M059J (cell line): ENCODE measurements at regions not wholly inside any gene's neighbourhood (a gene's known extent, or its start where the extent isn't known, plus 50 kb on each side); places are given as distances from the start of the nearest gene placed in this dataset.
A peak's percentile ranks its signal among the peaks of the same experiment; 100 is the strongest.
"Not testable (repeated sequence)": the region's sequence is repeated elsewhere in the genome, so short reads cannot be mapped to it uniquely, and the experiment has no call there.

Experiments
- DNase-seq: peaks from one replicate; pipeline ENCODE4 v3.0.0-alpha.2; 2012; ENCODE audit warnings: low read depth

DNA sequence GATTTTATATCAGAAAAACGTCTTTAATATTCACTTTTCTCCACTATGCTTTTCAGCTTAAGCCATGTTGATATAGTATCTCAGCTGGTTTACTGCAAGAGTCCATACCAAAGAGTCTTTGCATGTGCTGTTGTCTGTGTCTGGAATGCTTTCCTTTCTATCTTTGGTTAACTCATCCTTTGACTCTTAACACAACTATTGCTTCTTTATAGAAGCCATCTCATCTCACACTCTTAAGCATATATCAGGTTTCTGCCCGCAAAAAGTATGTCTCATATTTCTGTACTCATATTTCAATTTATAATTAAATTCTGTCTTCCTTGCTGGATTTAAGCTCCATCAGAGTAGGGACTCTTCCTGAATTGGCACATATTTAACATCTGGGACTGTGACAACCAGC is 220.9 kb upstream of the KCNK2 start:
- no peak for DNase-seq

- DNase-seq = peak; percentile 50
Measured at GRCh38 chr1:214862421-214862820, 220.1 kb upstream of the KCNK2 start.

GRCh38 chr1:214864896-214865688 is 217.4 kb upstream of the KCNK2 start:
- peak; percentile 54 for DNase-seq

GRCh38 chr1:214870426-214870825 is 212.1 kb upstream of the KCNK2 start:
- not testable (repeated sequence) for DNase-seq

- DNase-seq = no peak
Measured at GRCh38 chr1:214880956-214881355, 201.6 kb upstream of the KCNK2 start.

GRCh38 chr1:214882616-214883015 is 199.9 kb upstream of the KCNK2 start:
- DNase-seq = no peak

GRCh38 chr1:214895011-214895600 is 187.4 kb upstream of the KCNK2 start:
- peak; percentile 56 for DNase-seq

- DNase-seq = no peak
Measured at GRCh38 chr1:214896921-214897320, 185.6 kb upstream of the KCNK2 start.

DNA sequence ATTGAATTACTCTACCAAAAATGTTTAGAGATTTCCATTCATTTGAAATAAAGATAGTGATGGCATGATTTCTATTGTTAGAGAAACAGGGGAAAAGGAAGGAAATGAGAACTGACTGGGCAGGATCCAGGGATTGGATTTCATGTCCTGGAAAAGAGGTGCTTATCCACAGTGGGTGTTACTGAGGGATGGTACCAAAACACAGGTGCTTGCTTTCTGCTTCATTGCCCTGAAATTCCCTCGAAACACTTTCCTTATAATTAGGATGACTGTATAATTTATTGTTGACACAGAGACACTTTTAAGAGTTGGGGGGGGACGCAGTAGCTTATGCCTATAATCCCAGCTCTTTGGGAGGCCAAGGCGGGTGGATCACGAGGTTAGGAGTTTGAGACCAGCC is 185.0 kb upstream of the KCNK2 start:
- DNase-seq = no peak

- DNase-seq = no peak
Measured at GRCh38 chr1:214898161-214898560, 184.4 kb upstream of the KCNK2 start.

GRCh38 chr1:214898718-214899117 is 183.8 kb upstream of the KCNK2 start:
- DNase-seq = no peak

DNA sequence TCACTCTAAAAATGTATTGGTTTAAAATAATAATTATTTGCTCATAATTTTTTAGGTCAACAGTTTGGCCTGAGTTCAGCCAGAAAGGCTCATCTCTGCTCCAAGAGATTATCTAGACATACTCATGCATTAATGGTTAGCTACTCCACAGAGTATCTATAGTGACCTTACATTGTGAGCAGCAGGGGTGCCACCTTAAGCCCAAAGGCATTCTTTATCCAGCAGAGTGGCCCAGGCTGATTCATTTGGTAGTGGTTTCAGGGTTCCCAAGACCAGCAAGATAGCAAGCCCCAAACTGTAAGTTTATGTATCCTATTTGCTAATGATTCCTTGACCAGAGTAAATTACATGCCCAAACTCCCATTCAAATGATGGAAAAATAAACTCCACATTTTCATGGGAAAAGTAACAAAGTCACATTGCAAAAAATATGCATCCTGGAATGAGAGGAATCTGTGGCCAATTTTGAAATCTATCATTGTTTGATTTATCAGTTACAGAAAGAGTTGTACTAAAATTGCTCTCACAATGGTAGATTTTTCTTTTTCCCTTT is 182.6 kb upstream of the KCNK2 start:
- DNase-seq = peak; percentile 27

DNA sequence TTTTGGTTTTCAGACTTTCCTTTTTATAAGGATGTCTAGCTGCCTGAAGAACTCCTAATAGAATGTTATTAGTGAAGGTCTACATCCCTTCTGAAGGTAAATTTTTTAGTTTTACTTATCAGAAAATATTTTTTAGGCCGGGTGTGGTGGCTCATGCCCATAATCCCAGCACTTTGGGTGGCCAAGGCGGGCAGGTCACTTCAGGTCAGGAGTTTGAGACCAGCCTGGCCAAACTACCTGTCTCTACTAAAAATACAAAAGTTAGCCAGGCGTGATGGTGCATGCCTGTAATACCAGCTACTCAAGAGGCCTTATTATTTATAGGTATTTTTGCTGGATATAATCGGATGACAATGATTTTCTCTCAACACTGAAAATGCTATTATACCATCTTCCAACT is 181.9 kb upstream of the KCNK2 start:
- no peak for DNase-seq

DNA sequence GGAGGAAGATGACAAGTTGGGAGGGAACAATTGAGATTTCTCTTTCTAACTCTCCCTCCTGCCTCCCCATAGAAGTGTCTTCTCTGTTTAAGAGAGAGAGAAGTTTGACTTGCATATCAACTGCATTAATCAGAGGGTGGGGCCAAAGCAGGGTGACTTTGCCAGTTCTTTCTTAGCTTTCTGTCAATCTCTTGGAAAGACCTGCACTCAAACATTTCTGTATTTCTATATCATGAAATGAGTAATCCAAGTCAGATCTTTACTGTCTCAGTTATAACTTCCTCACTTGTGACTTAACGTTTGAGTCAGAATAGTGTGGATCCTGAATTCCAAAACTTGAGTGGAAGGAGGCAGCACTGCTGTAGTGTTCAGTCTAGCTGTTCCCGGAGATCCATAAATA is 180.8 kb upstream of the KCNK2 start:
- peak; percentile 58 for DNase-seq

GRCh38 chr1:214902636-214903320 is 179.8 kb upstream of the KCNK2 start:
- peak; percentile 74 for DNase-seq

DNA sequence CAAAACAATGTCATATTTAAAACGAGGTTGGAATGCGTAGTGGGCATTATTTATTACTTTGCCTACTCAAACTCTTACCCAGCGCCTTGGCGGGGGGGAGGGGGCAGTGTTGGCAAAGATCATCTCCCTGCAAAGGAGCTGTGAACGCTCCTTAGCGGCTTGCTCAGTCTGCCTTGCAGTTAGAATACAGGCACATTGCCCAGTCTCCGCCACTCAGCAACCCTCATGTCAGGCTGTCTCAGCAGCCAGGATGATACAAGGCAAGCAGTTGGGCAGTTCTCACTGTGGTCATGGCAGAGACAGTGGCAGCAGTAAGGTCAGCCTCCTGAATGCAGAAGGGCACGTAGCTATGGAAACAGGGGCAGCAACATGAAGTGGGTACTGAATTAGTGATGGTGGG is 170.4 kb upstream of the KCNK2 start:
- peak; percentile 66 for DNase-seq

- no peak for DNase-seq
Measured at GRCh38 chr1:214913966-214914365, 168.6 kb upstream of the KCNK2 start.

DNA sequence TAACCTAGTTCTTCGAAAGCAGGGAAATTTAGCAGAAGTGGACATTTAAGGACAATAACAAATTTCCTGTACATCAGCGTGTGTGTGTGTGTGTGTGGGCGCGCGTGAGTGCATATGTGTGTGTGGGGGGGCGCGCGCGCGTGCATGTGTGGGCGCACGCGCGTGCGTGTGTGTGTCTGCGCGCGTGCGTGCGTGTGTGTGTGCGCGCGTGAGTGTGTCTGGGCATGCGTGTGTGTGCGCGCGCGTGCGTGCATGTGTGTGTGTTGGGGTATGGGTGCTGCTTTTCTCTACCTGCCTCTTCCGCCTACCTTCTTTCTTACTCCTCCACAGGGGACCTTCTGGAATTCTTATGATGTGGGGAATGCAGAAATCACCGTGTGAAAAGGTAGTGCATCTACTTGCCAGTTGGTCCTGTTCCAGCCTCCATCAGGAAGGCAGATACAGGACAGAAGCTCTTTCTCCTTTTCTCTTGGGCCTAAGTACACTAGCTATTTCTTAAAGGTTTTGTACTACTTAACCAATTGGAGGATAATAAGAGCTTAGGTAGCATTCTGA is 165.4 kb upstream of the KCNK2 start:
- DNase-seq = no peak

DNA sequence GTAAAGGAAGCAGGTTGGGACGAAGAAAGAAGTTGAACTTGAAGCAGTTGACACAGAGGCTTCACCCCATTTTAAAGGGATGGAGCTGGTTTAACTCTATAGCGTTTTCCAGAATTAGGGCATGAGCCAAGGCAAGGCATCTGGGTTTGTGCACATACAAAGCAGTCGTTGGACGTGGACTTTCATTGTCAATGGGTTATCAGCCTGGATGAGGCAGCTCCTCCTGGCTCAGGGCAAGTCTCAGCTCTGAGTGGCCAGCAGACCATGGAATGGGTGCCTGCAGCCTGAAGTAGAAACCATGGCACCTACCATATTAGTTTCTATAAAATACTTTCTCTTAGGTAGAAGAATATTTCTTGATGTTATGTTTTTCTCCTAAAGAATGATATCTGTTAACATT is 163.8 kb upstream of the KCNK2 start:
- DNase-seq = no peak

- DNase-seq = no peak
Measured at GRCh38 chr1:214920337-214920736, 162.2 kb upstream of the KCNK2 start.

GRCh38 chr1:214923278-214923915 is 159.1 kb upstream of the KCNK2 start:
- no peak for DNase-seq

- DNase-seq = no peak
Measured at GRCh38 chr1:214927796-214928195, 154.7 kb upstream of the KCNK2 start.
